Fibroblast of villous mesenchyme (primary cell): ENCODE measurements at regions not wholly inside any gene's neighbourhood (a gene's known extent, or its start where the extent isn't known, plus 50 kb on each side); places are given as distances from the start of the nearest gene placed in this dataset.

ENCODE experiments used
- DNase-seq: peaks from one replicate; pipeline ENCODE4 v3.0.0-alpha.2; 2010; ENCODE audit warnings: low read depth
- H3K4me3 ChIP-seq: 2 replicates; pipeline ENCODE4 v1.5.1; 2011; ENCODE audit warnings: low read depth, mild to moderate bottlenecking, low read length
- TF ChIP-seq, protein P1 (sequence below): IDR thresholded peaks from 2 replicates; pipeline ENCODE4 v1.5.1; 2012; ENCODE audit warnings: low read depth, mild to moderate bottlenecking, low read length; ENCODE audit not compliant: insufficient read depth

DNA sequence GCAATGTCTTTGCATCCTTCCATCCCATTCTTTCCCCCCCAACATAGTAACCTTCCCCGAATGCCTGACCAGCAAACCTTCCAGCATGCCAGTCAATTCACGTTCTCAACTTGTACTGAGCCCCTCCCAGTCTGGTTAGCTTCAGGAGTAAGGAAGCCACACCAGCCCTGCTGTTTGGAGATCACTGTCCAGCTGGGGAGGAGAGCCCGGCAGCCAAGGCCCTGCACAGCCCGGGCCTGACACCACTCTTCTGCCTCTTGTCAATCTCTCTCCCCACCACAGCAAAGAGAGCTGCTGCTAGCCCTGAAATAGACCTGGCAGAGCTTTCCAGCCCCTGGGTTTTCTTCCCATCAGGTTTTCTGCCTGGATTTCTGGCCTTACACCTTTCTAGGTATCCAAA lies 185.8 kb upstream of the ID2 start:
- no peak overlapping the region for H3K4me3 ChIP-seq
- DNase-seq = no peak
- TF ChIP-seq, protein P1, sequence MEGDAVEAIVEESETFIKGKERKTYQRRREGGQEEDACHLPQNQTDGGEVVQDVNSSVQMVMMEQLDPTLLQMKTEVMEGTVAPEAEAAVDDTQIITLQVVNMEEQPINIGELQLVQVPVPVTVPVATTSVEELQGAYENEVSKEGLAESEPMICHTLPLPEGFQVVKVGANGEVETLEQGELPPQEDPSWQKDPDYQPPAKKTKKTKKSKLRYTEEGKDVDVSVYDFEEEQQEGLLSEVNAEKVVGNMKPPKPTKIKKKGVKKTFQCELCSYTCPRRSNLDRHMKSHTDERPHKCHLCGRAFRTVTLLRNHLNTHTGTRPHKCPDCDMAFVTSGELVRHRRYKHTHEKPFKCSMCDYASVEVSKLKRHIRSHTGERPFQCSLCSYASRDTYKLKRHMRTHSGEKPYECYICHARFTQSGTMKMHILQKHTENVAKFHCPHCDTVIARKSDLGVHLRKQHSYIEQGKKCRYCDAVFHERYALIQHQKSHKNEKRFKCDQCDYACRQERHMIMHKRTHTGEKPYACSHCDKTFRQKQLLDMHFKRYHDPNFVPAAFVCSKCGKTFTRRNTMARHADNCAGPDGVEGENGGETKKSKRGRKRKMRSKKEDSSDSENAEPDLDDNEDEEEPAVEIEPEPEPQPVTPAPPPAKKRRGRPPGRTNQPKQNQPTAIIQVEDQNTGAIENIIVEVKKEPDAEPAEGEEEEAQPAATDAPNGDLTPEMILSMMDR = no peak

DNA sequence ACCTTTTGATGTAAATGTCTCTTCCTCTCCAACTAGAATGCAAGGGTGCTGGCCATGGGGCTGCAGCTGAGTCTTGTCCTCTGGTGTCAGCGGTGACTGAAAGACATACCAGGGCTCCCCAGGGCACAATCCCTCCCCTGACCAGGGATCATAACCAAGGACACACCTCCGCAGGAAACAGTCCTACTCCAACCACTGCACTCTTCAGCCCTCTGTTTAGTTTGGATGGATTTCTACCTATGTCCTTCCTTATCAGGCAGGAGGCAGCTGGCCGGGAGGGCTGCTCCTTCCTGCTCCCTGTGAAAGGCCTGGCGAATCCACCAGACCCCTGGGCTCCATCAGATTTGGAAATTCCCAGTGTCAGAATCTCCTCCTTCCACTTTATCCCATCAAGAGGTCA lies 185.2 kb upstream of the ID2 start:
- DNase-seq = no peak
- H3K4me3 ChIP-seq = no peak overlapping the region
- TF ChIP-seq, protein P1 = no peak

DNA sequence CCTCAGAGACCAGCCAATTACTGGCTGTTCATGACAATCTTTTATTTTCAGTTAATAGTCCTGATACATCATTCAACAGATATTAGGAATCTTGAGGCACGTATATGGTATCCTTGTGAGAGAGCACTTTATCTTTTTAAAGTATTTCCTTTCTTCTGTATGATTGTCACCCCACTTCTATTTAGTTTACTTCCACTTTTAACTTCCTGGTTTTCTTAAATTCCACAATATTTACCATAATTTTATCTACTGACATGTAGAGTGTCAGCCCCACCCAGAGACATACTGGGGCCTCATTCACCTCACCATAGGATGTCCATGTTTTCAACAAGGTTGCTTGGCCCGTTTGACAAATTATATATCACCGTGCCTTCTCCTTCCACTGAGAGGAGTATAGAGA lies 182.9 kb upstream of the ID2 start:
- DNase-seq = no peak
- H3K4me3 ChIP-seq = no peak overlapping the region
- TF ChIP-seq, protein P1 = no peak

DNA sequence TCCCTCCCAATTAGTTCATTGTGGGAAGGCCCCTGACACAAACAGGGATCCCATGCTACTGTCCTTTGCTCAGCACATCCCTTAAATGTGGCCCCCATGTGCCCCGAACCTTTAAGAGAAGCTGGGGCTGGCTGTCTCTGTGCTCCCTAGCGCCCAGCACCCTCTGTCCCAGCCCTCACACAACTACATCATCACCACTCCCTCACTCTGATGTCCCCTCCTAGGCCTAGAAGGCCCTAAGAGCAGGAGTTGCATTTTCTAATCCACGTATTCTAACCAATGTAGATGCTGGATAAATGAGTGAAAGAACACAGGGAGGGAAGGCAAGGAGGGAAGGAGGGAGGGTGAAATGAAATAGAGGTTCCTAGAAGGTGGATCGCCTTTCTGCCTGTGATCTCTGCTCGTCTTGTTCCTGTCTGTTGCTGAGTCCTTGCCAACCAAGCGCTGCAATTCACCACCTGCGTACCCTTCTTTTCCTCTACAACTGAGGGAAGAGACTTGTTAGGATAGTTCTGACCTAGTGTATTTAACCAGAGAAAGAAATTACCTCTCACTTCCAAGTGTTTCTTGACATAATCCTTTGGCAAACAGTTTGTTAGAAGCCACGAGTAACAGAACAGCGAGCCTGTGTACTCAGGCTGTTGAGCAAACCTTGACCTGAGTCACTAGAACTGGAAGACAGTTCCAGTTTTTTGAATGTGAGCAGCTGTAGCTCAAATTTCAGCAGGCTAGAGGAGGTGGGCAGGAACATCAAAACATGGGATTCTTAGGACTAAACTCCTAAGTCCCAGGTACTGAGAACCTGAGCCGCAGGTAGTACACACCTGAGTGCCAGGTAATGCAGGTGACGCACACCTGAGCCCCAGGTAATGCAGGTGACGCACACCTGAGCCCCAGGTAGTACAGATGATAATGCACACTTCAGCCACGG lies 181.5 kb upstream of the ID2 start:
- TF ChIP-seq, protein P1 = no peak
- DNase-seq = no peak
- H3K4me3 ChIP-seq = no peak overlapping the region

DNA sequence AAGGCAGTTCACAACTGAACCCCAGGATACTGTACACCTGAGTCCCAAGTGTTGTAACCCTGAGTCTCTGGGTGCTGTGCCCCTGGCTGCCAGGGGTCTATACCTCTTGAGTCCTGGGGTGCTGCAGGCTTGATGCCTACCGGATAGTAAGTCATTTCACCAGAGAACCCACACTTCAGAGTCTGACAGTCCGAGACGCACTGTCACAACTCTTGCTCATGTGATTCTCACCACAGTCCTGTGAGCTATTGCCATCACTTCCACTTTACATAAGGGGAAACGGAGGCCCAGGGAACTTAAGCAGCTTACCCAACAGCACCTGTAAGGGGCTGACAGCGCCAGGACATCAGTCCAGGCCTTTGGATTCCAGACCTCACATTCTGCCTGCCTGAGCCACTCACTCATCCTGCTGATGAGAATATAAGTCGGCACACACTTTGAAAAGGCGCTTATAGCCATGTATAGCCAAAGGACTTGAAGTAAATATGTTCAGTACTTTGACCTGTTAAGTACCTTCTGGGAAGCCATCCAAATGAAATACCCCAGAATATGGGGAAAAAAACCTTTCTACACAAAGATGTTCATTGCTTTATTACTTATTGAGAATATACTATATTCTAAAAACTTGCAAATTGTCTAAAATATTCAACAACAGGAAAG lies 180.7 kb upstream of the ID2 start:
- no peak overlapping the region for H3K4me3 ChIP-seq
- TF ChIP-seq, protein P1 = no peak
- no peak for DNase-seq

DNA sequence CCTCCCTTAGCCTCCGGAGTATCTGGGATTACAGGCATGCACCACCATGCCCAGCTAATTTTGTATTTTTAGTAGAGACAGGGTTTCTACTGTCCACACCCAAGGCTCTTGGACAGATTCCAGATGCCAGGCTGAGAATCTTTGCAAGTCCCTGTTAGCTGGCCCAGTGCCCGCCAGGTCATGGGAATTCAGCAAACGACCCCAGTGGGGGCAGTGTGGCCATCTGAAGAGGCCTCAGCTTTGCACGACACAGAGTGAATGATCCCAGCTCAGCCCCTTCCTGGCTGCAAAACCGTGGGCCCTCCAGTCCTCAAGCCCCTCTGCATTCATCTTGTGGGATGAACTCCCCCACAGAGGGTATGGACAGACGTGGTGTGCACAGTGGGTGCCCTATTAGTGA lies 179.5 kb upstream of the ID2 start:
- DNase-seq = no peak
- TF ChIP-seq, protein P1 = no peak
- H3K4me3 ChIP-seq = no peak overlapping the region
